NT2/D1 (cell line): ENCODE measurements at regions not wholly inside any gene's neighbourhood (a gene's known extent, or its start where the extent isn't known, plus 50 kb on each side); places are given as distances from the start of the nearest gene placed in this dataset.

Experiments used
- DNase-seq: peaks from one replicate; pipeline ENCODE4 v3.0.0-alpha.2; 2011; ENCODE audit warnings: low read depth, low spot score
- H3K27me3 ChIP-seq: 2 replicates; pipeline ENCODE4 v1.6.0; 2011; ENCODE audit warnings: mild to moderate bottlenecking; ENCODE audit not compliant: insufficient read length, insufficient read depth
- H3K36me3 ChIP-seq: 2 replicates; pipeline ENCODE4 v1.6.1; 2011; ENCODE audit warnings: mild to moderate bottlenecking, low read length, mixed read lengths; ENCODE audit not compliant: insufficient read depth, insufficient read length
- H3K4me1 ChIP-seq: 2 replicates; pipeline ENCODE4 v1.5.1; 2011; ENCODE audit not compliant: insufficient read depth, insufficient read length
- H3K4me3 ChIP-seq: 2 replicates; pipeline ENCODE4 v1.5.1; 2011; ENCODE audit warnings: low read depth; ENCODE audit not compliant: insufficient read length
- H3K9ac ChIP-seq: 2 replicates; pipeline ENCODE4 v1.6.0; 2011; ENCODE audit warnings: low read depth; ENCODE audit not compliant: insufficient read length
- H3K9me3 ChIP-seq: 2 replicates; pipeline ENCODE4 v1.5.1; 2011; ENCODE audit warnings: mild to moderate bottlenecking, low read length; ENCODE audit not compliant: insufficient read depth
- SUZ12 ChIP-seq: IDR thresholded peaks from 2 replicates; pipeline ENCODE4 v1.6.1; 2011; ENCODE audit not compliant: insufficient read length, insufficient read depth; ENCODE audit errors: extremely low read depth
- YY1 ChIP-seq: IDR thresholded peaks from 2 replicates; pipeline ENCODE4 v1.6.1; 2011; ENCODE audit not compliant: insufficient read length, insufficient read depth
- ZNF274 ChIP-seq: IDR thresholded peaks from 2 replicates; pipeline ENCODE4 v1.6.1; 2011; ENCODE audit warnings: mild to moderate bottlenecking, low read depth, low read length

DNA sequence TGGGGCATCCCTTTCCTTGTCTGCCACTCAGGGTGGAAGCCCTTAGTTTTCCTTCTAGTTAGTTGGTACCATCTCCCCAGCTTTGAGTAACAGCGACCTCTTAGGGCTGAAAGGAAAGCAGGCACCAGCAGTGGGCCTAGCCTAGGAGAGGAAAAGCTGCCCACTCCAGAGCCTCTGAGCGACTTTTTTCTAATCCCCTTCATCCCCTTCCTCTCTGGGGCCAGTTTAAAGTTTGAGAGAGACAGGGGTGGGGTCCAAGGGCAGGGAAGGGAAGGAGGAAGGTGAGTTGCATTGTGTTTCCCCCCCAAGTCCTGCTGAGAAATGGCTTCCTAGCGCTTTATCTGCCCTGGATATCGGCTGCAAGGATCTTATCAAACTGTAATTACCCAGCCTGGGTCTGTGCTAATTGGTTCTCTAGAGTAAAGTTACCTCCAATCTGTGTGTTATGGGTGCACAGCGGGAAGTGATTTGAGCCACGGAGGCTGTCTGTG lies 573.9 kb upstream of the CADM1 start:
- no peak overlapping the region for H3K4me3 ChIP-seq
- H3K27me3 ChIP-seq: no peaks in the 10 kb centered on the region
- H3K36me3 ChIP-seq: no peaks in the 10 kb centered on the region
- H3K4me1 ChIP-seq: peaks cover 6% of the 10 kb centered on the region
- TF ChIP-seq SUZ12: no peak
- no peak for TF ChIP-seq YY1
- TF ChIP-seq ZNF274: no peak
- no peak for DNase-seq
- H3K9me3 ChIP-seq: no peaks in the 10 kb centered on the region
- H3K9ac ChIP-seq: no peak overlapping the region

DNA sequence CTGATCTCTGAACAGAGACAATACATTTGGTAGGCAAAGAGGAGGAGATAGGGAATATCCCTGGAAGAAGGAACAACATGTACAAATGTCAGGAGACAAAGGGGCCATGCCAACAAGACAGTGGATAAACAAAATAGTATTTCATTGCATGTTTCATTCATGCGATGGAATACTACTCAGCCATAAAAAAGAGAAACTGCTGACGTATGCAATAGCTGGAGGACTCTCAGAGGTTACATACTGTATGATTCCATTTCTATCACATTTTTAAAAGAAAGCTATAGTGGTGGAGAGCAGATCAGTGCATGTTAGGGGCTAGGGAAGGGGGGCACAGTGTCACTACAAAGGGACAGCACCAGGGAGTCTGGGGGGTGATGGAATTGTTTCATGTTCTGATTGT lies 572.9 kb upstream of the CADM1 start:
- DNase-seq: no peak
- no peak overlapping the region for H3K4me3 ChIP-seq
- H3K4me1 ChIP-seq: peaks cover 8% of the 10 kb centered on the region
- no peak overlapping the region for H3K9ac ChIP-seq
- no peaks in the 10 kb centered on the region for H3K9me3 ChIP-seq
- no peaks in the 10 kb centered on the region for H3K27me3 ChIP-seq
- H3K36me3 ChIP-seq: no peaks in the 10 kb centered on the region
- TF ChIP-seq YY1: no peak
- no peak for TF ChIP-seq SUZ12
- no peak for TF ChIP-seq ZNF274

GRCh38 chr11:116073854-116074837 lies 569.9 kb upstream of the CADM1 start:
- TF ChIP-seq ZNF274 (no peak), SUZ12 (no peak), YY1 (no peak)
- H3K36me3 ChIP-seq: no peaks in the 10 kb centered on the region
- H3K4me1 ChIP-seq: peaks cover 15% of the 10 kb centered on the region
- H3K9ac ChIP-seq: no peak overlapping the region
- DNase-seq: no peak
- peaks cover 6% of the 10 kb centered on the region for H3K27me3 ChIP-seq
- H3K4me3 ChIP-seq: no peak overlapping the region
- H3K9me3 ChIP-seq: no peaks in the 10 kb centered on the region

GRCh38 chr11:116072601-116073410 lies 568.6 kb upstream of the CADM1 start:
- Histone ChIP-seq H3K9me3 (no peaks in the 10 kb centered on the region), H3K9ac (no peak overlapping the region), H3K27me3 (peaks cover 6% of the 10 kb centered on the region), H3K4me3 (no peak overlapping the region), H3K36me3 (no peaks in the 10 kb centered on the region), H3K4me1 (peaks cover 15% of the 10 kb centered on the region)
- TF ChIP-seq YY1 (no peak), SUZ12 (no peak), ZNF274 (no peak)
- no peak for DNase-seq

DNA sequence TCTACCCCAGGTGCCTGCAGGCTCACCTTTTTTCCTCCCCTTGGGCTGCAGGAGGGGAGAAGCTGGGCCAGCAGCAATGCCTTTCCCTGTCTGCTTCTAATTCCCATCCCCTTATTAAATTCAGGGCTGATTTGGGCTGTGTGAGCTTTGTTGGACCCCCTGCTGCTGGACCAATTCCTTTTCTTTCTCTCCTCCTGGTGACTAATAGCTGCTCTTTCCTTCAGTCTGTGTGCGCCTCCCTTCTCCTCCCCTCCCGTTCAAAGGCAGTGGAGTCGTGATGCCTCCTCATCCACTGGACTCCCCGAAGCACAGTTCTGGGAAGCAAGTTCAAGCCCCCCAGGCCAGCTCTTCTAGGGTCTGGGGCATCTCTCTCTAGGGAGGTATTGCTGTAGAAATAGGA lies 567.9 kb upstream of the CADM1 start:
- peaks cover 15% of the 10 kb centered on the region for H3K4me1 ChIP-seq
- DNase-seq: no peak
- TF ChIP-seq YY1: no peak
- TF ChIP-seq ZNF274: no peak
- H3K27me3 ChIP-seq: peaks cover 6% of the 10 kb centered on the region
- no peak overlapping the region for H3K4me3 ChIP-seq
- no peaks in the 10 kb centered on the region for H3K36me3 ChIP-seq
- no peak overlapping the region for H3K9ac ChIP-seq
- no peaks in the 10 kb centered on the region for H3K9me3 ChIP-seq

- DNase-seq: no peak
- no peak for TF ChIP-seq YY1
- TF ChIP-seq SUZ12: no peak
- no peak for TF ChIP-seq ZNF274
Observed at GRCh38 chr11:116071241-116071640, 567.0 kb upstream of the CADM1 start.

GRCh38 chr11:116070520-116070919 lies 566.3 kb upstream of the CADM1 start:
- Histone ChIP-seq H3K27me3 (peaks cover 6% of the 10 kb centered on the region), H3K4me1 (peaks cover 15% of the 10 kb centered on the region), H3K4me3 (no peak overlapping the region), H3K9me3 (no peaks in the 10 kb centered on the region), H3K36me3 (no peaks in the 10 kb centered on the region), H3K9ac (no peak overlapping the region)
- TF ChIP-seq YY1 (no peak), SUZ12 (no peak), ZNF274 (no peak)
- DNase-seq: no peak

More at GRCh38 chr11:116071241-116071640, 567.0 kb upstream of the CADM1 start:
- H3K27me3 ChIP-seq: peaks cover 6% of the 10 kb centered on the region
- H3K9ac ChIP-seq: no peak overlapping the region
- H3K36me3 ChIP-seq: no peaks in the 10 kb centered on the region
- no peaks in the 10 kb centered on the region for H3K9me3 ChIP-seq
- H3K4me3 ChIP-seq: no peak overlapping the region
- H3K4me1 ChIP-seq: peaks cover 15% of the 10 kb centered on the region
